GM21360 (cell line): ENCODE measurements at regions not wholly inside any gene's neighbourhood (a gene's known extent, or its start where the extent isn't known, plus 50 kb on each side); places are given as distances from the start of the nearest gene placed in this dataset.

Experiments
- ATAC-seq: cut with Tn5 transposase; IDR thresholded peaks from one replicate; pipeline ENCODE4 v1.9.1; 2021; ENCODE audit warnings: mild to moderate bottlenecking, moderate library complexity; ENCODE audit not compliant: unreplicated experiment

GRCh38 chr3:177824190-177824786, 627.0 kb upstream of the TBL1XR1 start:
- no peak for ATAC-seq

DNA sequence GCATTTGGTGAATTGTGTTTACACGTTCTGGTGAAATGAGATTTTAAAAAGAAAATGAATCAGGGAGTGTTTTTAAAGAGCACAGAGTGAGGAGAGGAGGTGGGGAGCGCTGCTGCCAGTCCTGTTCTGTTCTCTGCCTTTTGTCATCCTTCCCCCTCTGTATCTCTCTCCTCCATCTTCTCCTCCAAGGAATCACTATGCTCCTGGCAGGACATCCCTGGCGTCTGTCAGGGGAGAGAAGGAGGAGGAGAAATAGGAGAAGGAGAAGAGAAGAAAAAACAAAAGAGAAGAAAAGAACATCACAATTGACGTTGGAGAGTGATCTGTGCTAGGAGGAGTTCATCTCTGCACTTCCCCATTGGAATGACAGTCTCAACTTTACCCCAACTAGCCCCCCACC, 627.6 kb upstream of the TBL1XR1 start:
- no peak for ATAC-seq

- no peak for ATAC-seq
These were observed 629.0 kb upstream of the TBL1XR1 start for GRCh38 chr3:177826253-177826652.

DNA sequence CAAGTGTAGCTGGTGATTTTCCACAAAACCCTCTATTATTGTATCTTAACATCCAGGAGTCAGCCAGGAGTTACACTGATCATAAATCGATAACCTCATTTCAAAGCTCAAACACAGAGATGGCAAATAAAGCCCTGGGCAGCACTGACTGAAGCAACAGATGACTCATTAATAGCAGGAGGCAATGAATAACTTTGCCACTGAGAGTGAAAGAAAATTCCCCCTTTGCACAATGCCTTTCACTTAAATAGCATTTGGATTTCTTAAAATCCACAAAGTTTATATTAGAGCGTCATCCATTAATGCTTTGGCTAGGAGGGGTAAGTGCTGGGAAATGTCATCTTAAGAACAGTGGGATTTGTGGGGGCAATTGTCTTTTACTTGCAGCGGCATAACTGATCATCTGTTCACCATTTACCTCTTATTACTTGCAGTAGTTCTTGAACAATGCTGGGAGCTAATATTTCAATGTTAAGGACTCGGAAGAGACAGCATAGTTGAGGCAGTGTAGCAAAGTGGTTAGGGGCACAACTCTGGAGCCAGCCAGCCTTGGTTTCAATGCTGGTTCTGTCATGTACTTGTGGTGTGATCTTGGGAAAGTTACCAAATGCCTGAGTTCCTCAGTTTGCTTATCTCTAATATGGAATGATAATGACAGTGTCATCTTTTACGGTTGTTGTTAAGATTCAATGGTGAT, 630.4 kb upstream of the TBL1XR1 start:
- ATAC-seq, result no peak

GRCh38 chr3:177828208-177828565, 630.9 kb upstream of the TBL1XR1 start:
- no peak for ATAC-seq

DNA sequence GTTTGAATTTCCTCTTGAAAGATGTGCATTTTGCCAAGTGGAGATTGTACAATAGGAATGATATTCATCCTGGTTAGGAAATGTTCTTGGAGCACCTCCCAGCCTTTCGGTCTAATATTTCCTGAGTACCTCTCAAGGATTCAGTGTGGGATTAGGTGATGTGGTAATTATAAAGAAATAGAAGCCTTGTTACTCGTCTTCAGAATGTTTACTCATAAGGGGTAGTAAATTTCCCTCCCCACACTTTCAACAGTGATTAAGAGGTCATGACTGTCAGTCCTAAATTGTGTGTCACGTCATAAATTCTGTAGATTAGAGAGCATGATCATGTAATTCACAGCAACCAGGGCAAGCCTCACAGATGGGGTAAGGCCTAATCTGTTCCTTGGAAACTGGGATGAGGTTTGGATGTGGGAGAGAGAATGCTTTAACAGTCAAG, 633.1 kb upstream of the TBL1XR1 start:
- ATAC-seq, result no peak

- no peak for ATAC-seq
These were observed 634.1 kb upstream of the TBL1XR1 start for GRCh38 chr3:177831361-177831760.

DNA sequence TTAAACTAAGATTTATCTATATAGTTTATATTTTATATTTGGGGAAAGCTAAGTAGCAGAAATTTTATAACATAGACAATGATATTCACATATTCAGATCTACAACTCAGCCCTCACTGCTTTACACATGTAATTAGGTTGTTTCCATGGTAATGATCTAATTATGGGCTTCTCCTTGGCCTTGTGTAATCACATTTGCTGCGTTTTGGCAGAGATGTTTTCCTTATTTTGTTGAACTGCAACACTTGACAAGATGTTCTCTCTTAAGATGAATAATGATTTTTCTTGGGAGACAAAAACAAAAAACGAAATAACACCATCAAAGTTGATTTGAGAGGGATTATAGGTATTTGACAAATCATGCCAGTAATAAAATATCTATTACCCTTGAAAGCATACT, 635.6 kb upstream of the TBL1XR1 start:
- ATAC-seq, result no peak

DNA sequence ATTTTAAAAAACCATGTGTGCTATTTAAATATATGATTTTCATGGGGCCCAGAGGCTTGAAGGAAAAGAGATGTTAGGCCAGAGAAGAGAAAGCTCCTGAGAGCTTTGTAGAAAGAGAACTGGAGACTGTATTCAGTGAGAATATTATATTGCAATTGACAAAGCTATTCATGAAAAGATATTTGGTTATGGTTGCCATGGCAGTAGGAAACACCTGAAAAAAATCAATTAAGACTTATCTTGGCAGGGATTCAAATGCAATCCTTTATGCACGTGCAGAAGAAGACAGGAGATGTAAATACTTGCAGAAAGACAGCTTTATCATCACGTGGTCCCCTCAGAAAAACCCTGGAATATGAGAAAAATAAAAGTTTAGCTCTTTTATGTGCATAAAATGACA, 636.0 kb upstream of the TBL1XR1 start:
- ATAC-seq, result no peak

DNA sequence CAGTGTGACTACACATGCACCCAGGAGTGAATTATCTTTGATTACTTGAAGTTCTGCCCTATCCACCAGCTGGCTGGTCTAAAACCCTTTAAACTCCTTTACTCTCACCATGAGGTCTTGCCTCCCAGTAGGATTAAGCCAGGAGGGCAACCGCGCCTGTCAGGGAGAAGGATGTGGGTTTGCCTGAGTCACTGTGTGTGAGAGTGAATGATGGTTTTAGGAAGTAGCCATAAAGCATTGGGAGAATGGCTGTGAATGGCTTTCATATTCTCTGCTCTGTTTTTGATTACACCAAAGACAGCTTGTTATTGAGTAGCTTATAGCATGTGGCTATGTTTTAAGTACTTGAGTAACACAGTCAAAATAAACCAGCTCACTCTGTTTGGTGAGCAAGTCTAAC, 637.7 kb upstream of the TBL1XR1 start:
- no peak for ATAC-seq

DNA sequence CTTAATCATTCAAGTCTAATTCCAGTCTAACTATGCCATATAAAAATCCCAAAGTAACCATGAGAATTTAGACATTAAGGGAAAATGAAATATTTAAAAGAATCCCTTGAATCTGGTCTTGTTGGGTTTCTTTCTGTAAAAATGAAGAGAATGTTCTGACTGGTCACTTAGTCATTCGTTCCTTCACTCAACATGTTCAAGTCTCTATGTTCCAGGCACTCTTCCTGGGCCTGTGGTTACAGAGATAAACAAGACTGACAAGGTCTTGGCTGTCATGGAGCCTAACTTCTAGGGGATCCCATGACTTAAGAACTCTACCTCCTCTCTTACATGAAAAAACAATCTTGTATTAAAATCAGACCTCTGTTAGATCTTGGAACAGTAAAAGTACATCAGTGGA, 638.6 kb upstream of the TBL1XR1 start:
- ATAC-seq, result no peak

GRCh38 chr3:177836671-177837070, 639.4 kb upstream of the TBL1XR1 start:
- ATAC-seq, result no peak

- ATAC-seq, result no peak
These were observed 640.8 kb upstream of the TBL1XR1 start for GRCh38 chr3:177837951-177838655.

GRCh38 chr3:177838766-177839350, 641.6 kb upstream of the TBL1XR1 start:
- no peak for ATAC-seq

GRCh38 chr3:177842302-177842701, 645.0 kb upstream of the TBL1XR1 start:
- ATAC-seq, result no peak

- ATAC-seq, result no peak
These were observed 645.8 kb upstream of the TBL1XR1 start for GRCh38 chr3:177842743-177843734.

GRCh38 chr3:177852001-177852807, 654.9 kb upstream of the TBL1XR1 start:
- no peak for ATAC-seq

DNA sequence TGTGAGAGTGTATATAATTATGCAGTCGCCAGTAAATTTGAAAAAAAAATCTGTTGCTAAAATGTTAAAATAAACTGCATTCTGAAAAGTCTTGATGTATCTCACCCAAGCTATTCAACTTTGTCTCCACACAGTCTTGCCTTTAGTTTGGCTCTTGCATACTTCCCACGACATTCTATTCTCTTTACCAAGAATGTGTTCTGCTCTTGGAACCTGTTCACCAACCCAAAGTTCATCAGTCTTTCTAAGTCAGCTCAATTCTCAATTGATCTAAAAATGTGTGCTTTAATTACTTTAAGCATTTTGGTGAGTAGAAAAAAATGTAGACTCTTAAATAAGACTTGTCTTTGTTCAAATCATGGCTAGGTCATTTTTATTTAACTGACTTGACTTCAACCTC, 657.7 kb upstream of the TBL1XR1 start:
- no peak for ATAC-seq

DNA sequence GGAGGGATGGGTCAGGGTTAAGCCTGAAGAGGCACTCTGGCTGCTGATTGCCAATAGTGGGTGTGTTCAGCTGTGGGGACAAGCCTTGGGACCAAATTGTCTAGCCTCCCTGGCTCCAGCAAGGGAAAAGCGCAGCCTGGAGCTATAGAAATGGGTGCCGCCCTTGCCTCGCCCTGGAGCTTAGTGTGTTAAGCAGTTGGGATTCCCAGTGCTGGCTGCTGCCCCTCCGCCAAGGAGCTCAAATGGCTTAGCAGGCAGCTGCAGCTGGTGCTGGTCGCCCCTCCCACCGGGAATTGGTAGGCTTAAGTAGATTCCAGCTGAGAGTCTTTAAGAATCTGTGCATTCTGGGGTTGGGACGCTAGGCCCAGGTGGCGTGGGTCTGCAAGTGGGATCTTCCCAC, 662.9 kb upstream of the TBL1XR1 start:
- ATAC-seq, result no peak

DNA sequence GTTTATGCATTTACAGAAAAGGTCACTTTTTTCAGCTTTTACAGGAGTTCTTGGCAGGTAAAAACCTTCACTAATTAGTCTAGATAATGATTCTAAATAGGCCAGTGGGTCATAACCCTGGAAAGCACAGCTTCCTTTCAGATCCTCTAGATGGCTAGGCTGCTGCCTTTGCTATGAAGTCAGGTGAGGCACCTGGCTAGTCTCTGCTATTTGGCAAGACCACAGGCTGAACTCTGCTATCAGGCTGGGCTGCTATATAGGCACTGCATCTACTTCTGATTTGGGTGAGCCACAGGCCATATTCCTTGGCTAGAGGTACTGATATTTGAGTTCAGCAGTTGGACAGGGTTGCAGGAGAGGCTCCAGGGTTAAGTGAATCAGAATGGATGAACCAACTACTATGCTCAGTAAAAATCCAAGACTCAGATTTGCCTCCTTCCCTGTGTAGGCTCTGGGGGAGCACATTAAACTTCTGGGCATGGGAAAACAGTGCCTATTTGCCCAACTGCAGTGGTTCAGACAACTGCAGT, 665.7 kb upstream of the TBL1XR1 start:
- no peak for ATAC-seq
